Sigmoid colon (tissue), 4 donors: ENCODE measurements at regions not wholly inside any gene's neighbourhood (a gene's known extent, or its start where the extent isn't known, plus 50 kb on each side); places are given as distances from the start of the nearest gene placed in this dataset.

Experiments used
- CTCF ChIP-seq, 4 experiments: fragments of 450-650 bp in 3 of 4; fragments of 200-600 bp in 1 of 4; IDR thresholded peaks; one replicate each; pipeline ENCODE4 v1.5.1; 2016 to 2019; ENCODE audit warnings: antibody characterized with exemption in 4 of 4, mild to moderate bottlenecking in 3 of 4, moderate library complexity in 2 of 4
- POLR2A ChIP-seq, 2 donors: fragments of 450-650 bp; IDR thresholded peaks; one replicate each; pipeline ENCODE4 v1.6.1; 2016; ENCODE audit warnings: antibody characterized with exemption in 2 of 2, mild to moderate bottlenecking in 2 of 2, moderate library complexity in 2 of 2
- POLR2AphosphoS5 ChIP-seq, 4 donors: sonication (generic); formaldehyde crosslinking; IDR thresholded peaks; one replicate each; pipeline ENCODE4 v1.6.1; 2017; ENCODE audit warnings: antibody characterized with exemption in 4 of 4

DNA sequence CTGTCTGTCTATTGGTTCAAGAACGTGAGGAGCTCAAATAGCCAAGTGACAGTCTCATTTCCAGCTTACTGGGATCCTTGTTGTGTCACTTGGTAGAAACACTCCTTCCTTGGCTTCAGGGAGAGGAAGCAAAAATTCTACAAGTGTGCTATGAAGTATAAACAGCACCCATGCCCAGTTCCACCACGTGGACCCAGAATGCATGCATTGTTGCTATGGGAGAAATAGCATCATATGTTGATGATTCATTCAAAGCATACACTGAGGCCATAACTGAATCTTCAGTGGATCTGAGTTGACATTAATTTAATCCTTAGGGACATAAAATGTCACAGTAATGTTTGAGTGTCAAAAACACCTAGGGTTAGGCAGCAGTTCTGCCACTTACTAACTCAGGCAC is 199.0 kb upstream of the RXFP2 start:
- TF ChIP-seq CTCF (IDR thresholded peaks at IDR 0.05) (no peak), POLR2A (IDR thresholded peaks at IDR 0.05) (no peak), POLR2AphosphoS5 (IDR thresholded peaks at IDR 0.05) (no peak)
